Bone marrow (tissue), 2 donors: ENCODE measurements at regions not wholly inside any gene's neighbourhood (a gene's known extent, or its start where the extent isn't known, plus 50 kb on each side); places are given as distances from the start of the nearest gene placed in this dataset.
"Not testable (repeated sequence)": the region's sequence is repeated elsewhere in the genome, so short reads cannot be mapped to it uniquely, and the experiment has no call there.

Experiments
- DNase-seq, 2 donors: peaks; one replicate each; lab custom pipeline; 2025; lab: John Stamatoyannopoulos, UW

DNA sequence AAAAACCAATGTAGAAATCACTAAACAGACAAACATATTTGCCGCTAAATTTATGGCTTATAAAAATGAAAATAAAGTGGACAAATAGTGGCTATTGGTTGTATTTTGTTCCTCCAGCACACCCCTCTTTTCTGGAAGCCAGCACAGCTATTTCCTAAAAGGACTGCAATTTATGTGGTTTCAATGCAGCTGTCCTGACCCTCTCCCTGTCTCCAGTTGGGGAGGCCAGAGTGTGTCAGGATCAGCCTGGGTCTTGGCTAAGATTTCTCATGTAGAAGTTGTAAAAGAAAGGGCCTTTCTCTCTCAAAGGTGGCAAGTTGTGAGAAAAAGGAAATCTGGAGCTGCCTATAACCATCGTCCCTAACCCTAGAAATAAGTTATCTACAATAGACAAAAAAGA is 165.6 kb downstream of the ALDH8A1 start:
- no peak for DNase-seq

- DNase-seq, result no peak
Measured at GRCh38 chr6:134778431-134778830, 171.5 kb downstream of the ALDH8A1 start.

DNA sequence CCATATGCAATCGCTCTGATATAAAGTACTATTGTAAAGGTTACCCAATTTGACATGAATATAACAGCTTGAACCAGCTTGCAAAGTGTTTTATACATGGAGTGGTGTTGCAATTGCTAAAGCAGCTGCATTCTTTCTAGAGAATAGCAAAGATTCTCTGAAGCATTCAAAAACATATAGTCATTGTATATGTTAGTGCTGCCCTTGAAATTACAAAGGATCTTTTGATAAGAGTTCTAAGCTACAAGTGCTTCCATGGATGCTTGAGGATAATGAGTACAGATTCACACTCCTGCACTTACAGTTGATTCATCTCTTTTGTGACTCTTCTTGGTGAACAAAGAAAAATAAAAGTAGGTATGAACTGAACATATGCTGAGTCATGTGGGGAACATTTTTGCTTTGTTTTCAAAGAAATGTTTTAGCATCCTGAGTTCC is 175.7 kb downstream of the ALDH8A1 start:
- no peak for DNase-seq

GRCh38 chr6:134772671-134773360 is 177.1 kb downstream of the ALDH8A1 start:
- DNase-seq, result no peak

DNA sequence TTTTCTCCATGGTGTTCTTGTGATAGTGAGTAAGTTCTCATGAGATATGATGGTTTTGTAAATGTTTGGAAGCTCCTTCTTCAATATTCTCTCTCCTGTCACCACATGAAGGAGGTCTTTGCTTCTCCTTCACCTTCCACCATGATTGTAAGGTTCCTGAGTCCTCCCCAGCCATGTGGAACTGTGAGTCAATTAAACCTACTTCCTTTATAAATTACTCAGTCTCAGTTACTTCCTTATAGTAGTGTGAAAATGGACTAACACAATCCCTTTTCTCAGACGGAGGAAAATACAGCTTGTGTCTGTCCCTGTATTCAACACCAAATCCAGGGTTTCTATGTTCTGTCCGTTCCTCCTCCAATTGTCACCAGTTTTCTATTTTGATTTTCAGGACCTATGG is 181.0 kb downstream of the ALDH8A1 start:
- DNase-seq, result no peak

- no peak for DNase-seq
Measured at GRCh38 chr6:134766497-134766896, 183.4 kb downstream of the ALDH8A1 start.

DNA sequence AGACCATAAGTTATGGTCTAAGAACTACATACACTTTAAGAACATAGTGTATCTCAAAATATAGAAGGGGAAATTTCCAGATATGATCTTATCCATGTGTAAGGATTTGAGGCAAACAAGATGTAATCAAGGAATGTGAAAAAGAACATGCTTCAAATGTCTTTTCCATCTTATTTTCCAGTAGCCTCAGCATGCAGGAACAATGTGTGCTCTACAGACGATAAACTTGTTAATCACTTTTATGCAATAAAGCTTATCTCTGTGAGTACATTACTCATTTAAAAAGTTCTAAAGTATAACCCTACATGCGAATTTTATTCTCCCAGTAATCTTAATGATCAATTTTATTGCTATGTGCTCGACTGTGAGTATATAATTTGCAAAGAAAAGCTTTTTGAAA is 185.2 kb downstream of the ALDH8A1 start:
- DNase-seq, result no peak

DNA sequence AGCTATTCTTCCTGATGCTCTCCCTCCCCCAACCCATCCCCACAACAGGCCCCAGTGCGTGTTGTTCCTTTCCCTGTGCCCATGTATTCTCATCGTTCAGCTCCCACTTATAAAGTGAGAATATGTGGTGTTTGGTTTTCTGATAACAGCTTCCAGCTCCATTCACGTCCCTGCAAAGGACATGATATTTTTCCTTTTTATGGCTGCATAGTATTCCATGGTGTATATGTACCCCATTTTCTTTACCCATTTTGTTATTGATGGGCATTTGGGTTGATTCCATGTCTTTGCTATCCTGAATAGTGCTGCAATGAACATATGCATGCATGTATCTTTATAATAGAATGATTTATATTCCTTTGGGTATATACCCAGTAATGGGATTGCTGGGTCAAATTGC is 186.3 kb downstream of the ALDH8A1 start:
- DNase-seq, result not testable (repeated sequence)

- DNase-seq, result no peak
Measured at GRCh38 chr6:134758621-134759020, 191.3 kb downstream of the ALDH8A1 start.

DNA sequence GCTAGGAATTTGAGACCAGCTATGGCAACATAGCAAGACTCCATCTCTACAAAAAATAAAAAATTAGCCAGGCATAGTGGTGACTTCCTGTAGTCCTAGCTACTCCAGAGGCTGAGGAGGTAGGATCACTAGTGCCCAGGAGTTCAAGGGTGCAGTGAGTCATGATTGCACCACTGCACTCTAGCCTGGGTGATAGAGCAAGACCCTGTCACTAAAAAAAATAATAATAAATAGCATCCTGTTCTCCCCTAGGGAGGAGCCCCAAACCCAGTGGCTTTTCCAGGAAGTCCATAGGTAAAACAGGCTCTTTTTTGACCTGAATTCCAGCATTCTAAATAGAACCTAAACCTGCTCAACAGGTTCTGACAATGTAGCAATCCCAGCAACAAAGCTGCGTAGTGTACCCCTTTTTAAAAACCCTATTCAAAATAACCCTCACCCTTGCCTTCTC is 192.0 kb downstream of the ALDH8A1 start:
- DNase-seq, result no peak

DNA sequence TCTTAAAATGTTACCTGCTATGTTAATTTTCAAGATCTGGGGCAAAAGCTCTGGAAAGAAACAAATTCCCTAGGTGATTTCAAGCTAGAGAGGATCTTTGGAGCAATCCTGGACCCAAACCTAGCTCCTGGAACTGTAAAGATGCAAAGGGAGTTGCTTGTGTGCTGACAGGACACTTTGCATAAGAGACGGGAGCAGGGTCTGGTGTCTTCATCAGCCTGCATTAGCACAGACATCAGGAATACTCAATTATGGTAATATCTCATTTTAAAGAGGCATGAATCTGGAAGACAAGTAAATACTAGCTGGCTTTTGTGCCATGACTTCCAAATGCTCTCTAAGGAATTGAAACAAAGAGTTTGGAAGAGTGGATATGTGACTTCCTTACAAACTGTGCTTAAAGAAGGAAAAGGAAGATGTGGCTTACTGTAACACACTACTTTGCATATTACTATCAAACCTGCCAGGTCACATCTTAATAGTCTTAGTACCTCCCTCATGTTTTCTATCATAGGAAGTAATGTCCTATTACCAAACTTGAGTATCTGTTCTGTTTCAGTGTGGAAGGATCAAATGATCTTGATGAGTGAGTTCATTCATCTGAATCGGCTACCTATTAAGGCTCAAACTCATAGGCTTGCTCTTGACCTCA is 193.4 kb downstream of the ALDH8A1 start:
- no peak for DNase-seq

GRCh38 chr6:134754013-134754690 is 195.7 kb downstream of the ALDH8A1 start:
- no peak for DNase-seq

DNA sequence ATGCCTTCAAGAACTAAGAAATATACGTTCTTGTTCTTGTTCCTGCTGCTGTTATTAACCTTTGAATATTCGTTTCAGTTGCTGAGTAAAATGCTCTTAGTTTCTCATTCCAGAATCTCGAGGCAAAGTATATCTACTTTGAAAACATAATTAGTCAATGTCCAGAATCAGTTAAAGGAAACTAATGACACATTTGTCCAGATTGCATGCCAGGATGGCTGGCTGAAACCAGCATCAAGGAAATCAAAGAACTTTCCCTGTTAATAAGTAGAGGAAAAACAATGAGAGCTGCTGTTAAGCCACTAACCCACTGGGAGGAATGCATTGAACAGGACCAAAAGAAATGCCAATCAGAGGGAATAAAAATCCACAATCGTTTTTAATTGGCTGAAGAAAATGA is 196.9 kb downstream of the ALDH8A1 start:
- DNase-seq, result no peak

- DNase-seq, result no peak
Measured at GRCh38 chr6:134752445-134752844, 197.5 kb downstream of the ALDH8A1 start.

- DNase-seq, result no peak
Measured at GRCh38 chr6:134750669-134751068, 199.2 kb downstream of the ALDH8A1 start.

DNA sequence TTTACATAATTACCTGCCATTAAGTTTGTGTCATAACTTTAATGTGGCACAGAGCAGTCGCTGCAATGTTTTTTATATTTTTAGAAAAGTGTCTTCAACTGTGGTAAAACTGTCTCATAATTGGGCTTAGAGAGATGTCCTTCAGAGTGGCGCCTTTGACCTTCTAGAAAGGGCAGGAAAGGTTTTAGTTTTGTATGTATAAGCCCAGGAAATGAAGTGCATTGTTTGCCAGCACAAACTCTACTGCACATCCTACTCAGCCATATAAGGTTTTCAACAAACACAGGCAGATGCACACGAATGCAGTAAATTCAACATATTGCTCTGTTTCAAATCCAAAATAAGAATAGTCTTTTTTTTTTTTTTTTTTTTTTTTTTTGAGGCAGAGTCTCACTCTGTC is 201.4 kb downstream of the ALDH8A1 start:
- DNase-seq, result no peak

DNA sequence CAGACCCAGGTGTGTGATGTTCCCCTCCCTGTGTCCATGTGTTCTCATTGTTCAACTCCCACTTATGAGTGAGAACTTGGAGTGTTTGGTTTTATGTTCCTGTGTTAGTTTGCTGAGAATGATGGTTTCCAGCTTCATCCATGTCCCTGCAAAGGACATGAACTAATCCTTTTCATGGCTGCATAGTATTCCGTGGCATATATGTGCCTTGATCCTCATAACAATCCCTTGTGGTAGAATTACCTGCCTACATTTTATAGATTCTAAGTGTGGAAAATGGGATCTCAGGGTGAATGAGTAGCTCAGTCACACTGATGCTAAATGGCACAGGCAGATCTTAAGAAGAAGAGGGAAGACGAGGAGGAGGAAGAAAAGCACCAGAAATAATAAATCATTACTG is 202.7 kb downstream of the ALDH8A1 start:
- DNase-seq, result not testable (repeated sequence)

DNA sequence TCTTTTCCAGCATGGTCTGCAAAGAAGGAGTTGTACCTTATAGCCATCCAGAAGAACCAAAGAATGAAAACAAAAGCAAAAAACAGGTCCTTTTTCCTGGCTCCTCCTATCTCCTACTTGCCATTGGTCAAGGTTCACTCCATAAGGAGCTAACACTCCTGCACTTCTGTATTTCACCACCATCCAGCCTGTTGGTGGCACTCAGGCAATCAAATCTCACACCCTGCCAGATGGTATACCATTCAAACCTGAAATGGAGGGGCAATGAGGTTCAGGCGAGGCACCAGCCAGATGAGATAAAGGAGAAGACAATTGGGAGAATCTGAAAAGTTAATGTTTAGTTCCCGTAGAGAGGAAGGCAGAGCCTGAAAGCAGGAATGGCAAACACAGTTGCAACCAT is 203.8 kb downstream of the ALDH8A1 start:
- no peak for DNase-seq

DNA sequence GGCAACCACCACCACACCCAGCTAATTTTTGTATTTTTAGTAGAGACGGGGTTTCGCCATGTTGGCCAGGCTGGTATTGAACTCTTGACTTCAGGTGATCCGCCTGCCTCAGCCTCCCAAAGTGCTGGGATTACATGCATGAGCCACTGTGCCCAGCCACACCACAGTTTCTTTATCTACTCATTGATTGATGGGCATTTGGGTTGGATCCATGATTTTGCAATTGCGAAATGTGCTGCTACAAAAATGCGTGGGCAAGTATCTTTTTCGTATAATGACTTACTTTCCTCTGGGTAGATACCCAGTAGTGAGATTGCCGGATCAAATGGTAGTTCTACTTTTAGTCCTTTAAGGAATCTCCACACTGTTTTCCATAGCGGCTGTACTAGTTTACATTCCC is 204.7 kb downstream of the ALDH8A1 start:
- not testable (repeated sequence) for DNase-seq

GRCh38 chr6:134744301-134744700 is 205.6 kb downstream of the ALDH8A1 start:
- DNase-seq, result no peak

- no peak for DNase-seq
Measured at GRCh38 chr6:134741200-134741536, 208.7 kb downstream of the ALDH8A1 start.

GRCh38 chr6:134740473-134741199 is 209.3 kb downstream of the ALDH8A1 start:
- DNase-seq, result no peak

- no peak for DNase-seq
Measured at GRCh38 chr6:134740027-134740373, 209.9 kb downstream of the ALDH8A1 start.
